GM21529 (cell line): ENCODE measurements at regions not wholly inside any gene's neighbourhood (a gene's known extent, or its start where the extent isn't known, plus 50 kb on each side); places are given as distances from the start of the nearest gene placed in this dataset.
"Not testable (repeated sequence)": the region's sequence is repeated elsewhere in the genome, so short reads cannot be mapped to it uniquely, and the experiment has no call there.

ENCODE experiments used
- ATAC-seq: cut with Tn5 transposase; IDR thresholded peaks from one replicate; pipeline ENCODE4 v1.9.1; 2021; ENCODE audit not compliant: unreplicated experiment

GRCh38 chr7:34385384-34385783 is 272.6 kb upstream of the NPSR1 start:
- ATAC-seq = no peak

GRCh38 chr7:34389332-34390078 is 268.5 kb upstream of the NPSR1 start:
- no peak for ATAC-seq

GRCh38 chr7:34390103-34390502 is 267.9 kb upstream of the NPSR1 start:
- no peak for ATAC-seq

GRCh38 chr7:34392972-34393371 is 265.0 kb upstream of the NPSR1 start:
- ATAC-seq = no peak

- no peak for ATAC-seq
Measured at GRCh38 chr7:34396437-34397064, 261.5 kb upstream of the NPSR1 start.

- ATAC-seq = no peak
Measured at GRCh38 chr7:34401776-34402175, 256.2 kb upstream of the NPSR1 start.

GRCh38 chr7:34406848-34407530 is 251.0 kb upstream of the NPSR1 start:
- no peak for ATAC-seq

GRCh38 chr7:34407586-34407985 is 250.4 kb upstream of the NPSR1 start:
- ATAC-seq = no peak

GRCh38 chr7:34417781-34418180 is 240.2 kb upstream of the NPSR1 start:
- ATAC-seq = no peak

GRCh38 chr7:34421526-34421925 is 236.5 kb upstream of the NPSR1 start:
- ATAC-seq = no peak

- ATAC-seq = no peak
Measured at GRCh38 chr7:34425194-34425593, 232.8 kb upstream of the NPSR1 start.

GRCh38 chr7:34425631-34426384 is 232.2 kb upstream of the NPSR1 start:
- no peak for ATAC-seq

- no peak for ATAC-seq
Measured at GRCh38 chr7:34430456-34430855, 227.6 kb upstream of the NPSR1 start.

GRCh38 chr7:34438436-34438835 is 219.6 kb upstream of the NPSR1 start:
- no peak for ATAC-seq

GRCh38 chr7:34445653-34446052 is 212.4 kb upstream of the NPSR1 start:
- no peak for ATAC-seq

- not testable (repeated sequence) for ATAC-seq
Measured at GRCh38 chr7:34448531-34448930, 209.5 kb upstream of the NPSR1 start.

- ATAC-seq = no peak
Measured at GRCh38 chr7:34449765-34450164, 208.3 kb upstream of the NPSR1 start.

GRCh38 chr7:34451183-34451582 is 206.8 kb upstream of the NPSR1 start:
- no peak for ATAC-seq

- ATAC-seq = no peak
Measured at GRCh38 chr7:34451923-34452322, 206.1 kb upstream of the NPSR1 start.

- ATAC-seq = no peak
Measured at GRCh38 chr7:34452363-34452762, 205.7 kb upstream of the NPSR1 start.

- no peak for ATAC-seq
Measured at GRCh38 chr7:34453150-34453549, 204.9 kb upstream of the NPSR1 start.
